ENCODE measurements at regions not wholly inside any gene's neighbourhood (a gene's known extent, or its start where the extent isn't known, plus 50 kb on each side); places are given as distances from the start of the nearest gene placed in this dataset.

DNA sequence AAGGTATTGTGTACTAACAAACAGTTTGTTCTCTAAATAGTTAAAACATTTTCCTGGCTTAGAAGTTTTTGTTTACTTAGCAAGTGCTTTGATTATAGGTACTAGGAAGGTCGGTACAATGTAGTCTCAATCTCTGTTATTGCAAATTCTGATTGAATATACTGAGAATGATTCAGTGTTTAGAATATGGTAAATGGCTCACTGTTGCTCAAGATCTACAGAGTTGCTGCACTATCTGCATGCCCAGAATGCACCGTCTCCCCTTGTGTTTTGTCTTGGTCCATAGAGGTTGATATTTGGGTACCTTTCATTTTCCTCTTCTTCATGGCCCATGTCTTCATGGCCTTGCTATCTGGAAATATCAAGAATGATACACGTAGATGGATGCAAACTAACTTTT lies 99.6 kb downstream of the KLF6 start:
- no peak overlapping the region for H3K4me2 ChIP-seq
- Mint-ChIP-seq H3K9me3 (peaks cover 2% of the 10 kb centered on the region), H3K4me3 (no peak overlapping the region), H3K27ac (no peak overlapping the region), H3K27me3 (ENCODE audit: insufficient read depth, low read depth) (peaks cover 10% of the 10 kb centered on the region), H3K4me1 (peaks cover 19% of the 10 kb centered on the region), H3K36me3 (no peaks in the 10 kb centered on the region)
- H3K36me3 ChIP-seq, result no peaks in the 10 kb centered on the region
- DNase-seq (ENCODE audit: low spot score), result no peak
- H2AFZ ChIP-seq (replicated peaks), result no peak overlapping the region
- no peaks in the 10 kb centered on the region for H3K9me3 ChIP-seq (ENCODE audit: low read depth)
- no peaks in the 10 kb centered on the region for H3K27me3 ChIP-seq
- no peak overlapping the region for H3K4me3 ChIP-seq
- H3K79me2 ChIP-seq (ENCODE audit: low read depth), result no peaks in the 10 kb centered on the region
- no peaks in the 10 kb centered on the region for H3K4me1 ChIP-seq
- H4K20me1 ChIP-seq (ENCODE audit: low read depth), result no peaks in the 10 kb centered on the region
- H3F3A ChIP-seq (ENCODE audit: low read depth), result no peaks in the 10 kb centered on the region
- TF ChIP-seq CTCF (IDR thresholded peaks at IDR 0.05) (no peak), EZH2 (IDR thresholded peaks at IDR 0.05) (no peak), EZH2phosphoT487 (IDR thresholded peaks at IDR 0.05) (no peak)
- no peak overlapping the region for H3K9ac ChIP-seq
- H3K27ac ChIP-seq, result no peak overlapping the region

DNA sequence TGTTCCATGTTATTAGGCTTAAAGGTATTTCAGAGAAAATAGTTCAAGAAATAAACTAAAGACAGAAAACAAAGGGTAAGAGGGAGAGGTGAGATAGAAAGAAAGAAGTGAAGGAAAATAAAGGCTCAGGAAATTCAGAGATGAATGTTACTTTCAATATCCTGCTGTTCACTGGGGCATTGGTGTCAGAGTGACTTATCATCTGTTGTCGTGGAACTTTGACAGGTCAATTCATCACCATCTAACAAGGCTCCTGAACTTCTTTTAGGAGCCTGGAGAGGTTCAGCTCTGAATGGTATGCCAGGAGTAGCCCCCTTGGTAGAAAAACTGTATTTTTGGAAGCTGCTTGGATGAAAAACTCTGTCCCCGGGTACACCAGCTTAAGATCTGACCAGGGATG lies 100.1 kb downstream of the KLF6 start:
- no peak overlapping the region for H3K9ac ChIP-seq
- no peaks in the 10 kb centered on the region for H3K79me2 ChIP-seq (ENCODE audit: low read depth)
- H3K36me3 ChIP-seq, result no peaks in the 10 kb centered on the region
- no peak overlapping the region for H3K4me3 Mint-ChIP-seq
- peaks cover 10% of the 10 kb centered on the region for H3K27me3 Mint-ChIP-seq (ENCODE audit: insufficient read depth, low read depth)
- peaks cover 2% of the 10 kb centered on the region for H3K9me3 Mint-ChIP-seq
- peaks cover 19% of the 10 kb centered on the region for H3K4me1 Mint-ChIP-seq
- H2AFZ ChIP-seq (replicated peaks), result no peak overlapping the region
- no peaks in the 10 kb centered on the region for H3K27me3 ChIP-seq
- DNase-seq (ENCODE audit: low spot score), result no peak
- H3K36me3 Mint-ChIP-seq, result no peaks in the 10 kb centered on the region
- no peak overlapping the region for H3K4me3 ChIP-seq
- TF ChIP-seq EZH2 (IDR thresholded peaks at IDR 0.05) (no peak), CTCF (IDR thresholded peaks at IDR 0.05) (no peak), EZH2phosphoT487 (IDR thresholded peaks at IDR 0.05) (no peak)
- no peaks in the 10 kb centered on the region for H3K4me1 ChIP-seq
- no peaks in the 10 kb centered on the region for H3F3A ChIP-seq (ENCODE audit: low read depth)
- H3K27ac Mint-ChIP-seq, result no peak overlapping the region
- H4K20me1 ChIP-seq (ENCODE audit: low read depth), result no peaks in the 10 kb centered on the region
- no peak overlapping the region for H3K4me2 ChIP-seq
- H3K9me3 ChIP-seq (ENCODE audit: low read depth), result no peaks in the 10 kb centered on the region
- H3K27ac ChIP-seq, result no peak overlapping the region

GRCh38 chr10:3683560-3683959 lies 101.4 kb downstream of the KLF6 start:
- no peak overlapping the region for H3K4me3 ChIP-seq
- no peaks in the 10 kb centered on the region for H3K36me3 ChIP-seq
- no peak overlapping the region for H2AFZ ChIP-seq (replicated peaks)
- no peaks in the 10 kb centered on the region for H3K36me3 Mint-ChIP-seq
- no peaks in the 10 kb centered on the region for H3K4me1 ChIP-seq
- no peaks in the 10 kb centered on the region for H3K9me3 ChIP-seq (ENCODE audit: low read depth)
- no peak overlapping the region for H3K4me3 Mint-ChIP-seq
- H3K27ac Mint-ChIP-seq, result no peak overlapping the region
- H3K4me2 ChIP-seq, result no peak overlapping the region
- H3K27me3 ChIP-seq, result no peaks in the 10 kb centered on the region
- no peaks in the 10 kb centered on the region for H4K20me1 ChIP-seq (ENCODE audit: low read depth)
- H3F3A ChIP-seq (ENCODE audit: low read depth), result no peaks in the 10 kb centered on the region
- H3K27me3 Mint-ChIP-seq (ENCODE audit: insufficient read depth, low read depth), result peaks cover 16% of the 10 kb centered on the region
- no peak for DNase-seq (ENCODE audit: low spot score)
- TF ChIP-seq EZH2 (IDR thresholded peaks at IDR 0.05) (no peak), CTCF (IDR thresholded peaks at IDR 0.05) (no peak), EZH2phosphoT487 (IDR thresholded peaks at IDR 0.05) (no peak)
- H3K9me3 Mint-ChIP-seq, result peaks cover 3% of the 10 kb centered on the region
- no peak overlapping the region for H3K27ac ChIP-seq
- no peak overlapping the region for H3K9ac ChIP-seq
- H3K79me2 ChIP-seq (ENCODE audit: low read depth), result no peaks in the 10 kb centered on the region
- peaks cover 16% of the 10 kb centered on the region for H3K4me1 Mint-ChIP-seq

GRCh38 chr10:3682745-3683144 lies 102.3 kb downstream of the KLF6 start:
- no peaks in the 10 kb centered on the region for H3F3A ChIP-seq (ENCODE audit: low read depth)
- H3K9me3 Mint-ChIP-seq, result peaks cover 3% of the 10 kb centered on the region
- no peaks in the 10 kb centered on the region for H3K36me3 Mint-ChIP-seq
- peaks cover 16% of the 10 kb centered on the region for H3K4me1 Mint-ChIP-seq
- H3K36me3 ChIP-seq, result no peaks in the 10 kb centered on the region
- H3K79me2 ChIP-seq (ENCODE audit: low read depth), result no peaks in the 10 kb centered on the region
- H3K27ac ChIP-seq, result no peak overlapping the region
- no peak for DNase-seq (ENCODE audit: low spot score)
- no peak overlapping the region for H3K4me3 ChIP-seq
- no peaks in the 10 kb centered on the region for H3K9me3 ChIP-seq (ENCODE audit: low read depth)
- H3K27me3 ChIP-seq, result no peaks in the 10 kb centered on the region
- H3K4me2 ChIP-seq, result no peak overlapping the region
- H3K27me3 Mint-ChIP-seq (ENCODE audit: insufficient read depth, low read depth), result peaks cover 18% of the 10 kb centered on the region
- H3K27ac Mint-ChIP-seq, result no peak overlapping the region
- no peak overlapping the region for H2AFZ ChIP-seq (replicated peaks)
- no peak overlapping the region for H3K9ac ChIP-seq
- TF ChIP-seq EZH2phosphoT487 (IDR thresholded peaks at IDR 0.05) (no peak), CTCF (IDR thresholded peaks at IDR 0.05) (no peak), EZH2 (IDR thresholded peaks at IDR 0.05) (no peak)
- H3K4me3 Mint-ChIP-seq, result no peak overlapping the region
- no peaks in the 10 kb centered on the region for H3K4me1 ChIP-seq
- H4K20me1 ChIP-seq (ENCODE audit: low read depth), result no peaks in the 10 kb centered on the region

Data from neural progenitor cell (in vitro differentiated cells).